Erythroblast (primary cell): ENCODE measurements at regions not wholly inside any gene's neighbourhood (a gene's known extent, or its start where the extent isn't known, plus 50 kb on each side); places are given as distances from the start of the nearest gene placed in this dataset.

Experiments used
- DNase-seq, 2 experiments: peaks; one replicate each; lab custom pipeline; 2025; lab: John Stamatoyannopoulos, UW
- GATA1 ChIP-seq: IDR thresholded peaks from 2 replicates; pipeline ENCODE4 v1.6.1; 2011; ENCODE audit warnings: low read depth, mild to moderate bottlenecking, control low read depth, low read length, moderate library complexity
- POLR2A ChIP-seq: IDR thresholded peaks from 2 replicates; pipeline ENCODE4 v1.6.1; 2011; ENCODE audit warnings: mild to moderate bottlenecking, low read length

DNA sequence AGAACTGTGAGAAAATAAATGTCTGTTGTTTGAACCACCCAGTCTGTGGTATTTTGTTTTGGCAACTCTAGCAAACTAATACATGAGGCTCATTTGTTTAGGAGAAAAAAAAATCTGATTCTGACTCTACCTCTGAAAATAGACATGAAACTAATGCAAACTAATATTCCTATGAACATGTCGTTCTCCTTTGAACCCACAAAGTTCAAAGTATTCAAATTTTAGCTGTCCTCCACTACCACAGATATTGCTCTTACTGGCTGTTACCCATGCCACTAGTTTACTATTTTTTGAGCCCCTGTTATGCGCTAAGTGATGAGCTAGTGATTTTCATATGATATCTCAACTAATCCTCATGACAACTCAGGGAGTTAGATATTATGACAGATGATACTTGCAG lies 58.8 kb upstream of the ZNF804B start:
- DNase-seq, result no peak
- TF ChIP-seq POLR2A, result no peak
- TF ChIP-seq GATA1, result no peak

DNA sequence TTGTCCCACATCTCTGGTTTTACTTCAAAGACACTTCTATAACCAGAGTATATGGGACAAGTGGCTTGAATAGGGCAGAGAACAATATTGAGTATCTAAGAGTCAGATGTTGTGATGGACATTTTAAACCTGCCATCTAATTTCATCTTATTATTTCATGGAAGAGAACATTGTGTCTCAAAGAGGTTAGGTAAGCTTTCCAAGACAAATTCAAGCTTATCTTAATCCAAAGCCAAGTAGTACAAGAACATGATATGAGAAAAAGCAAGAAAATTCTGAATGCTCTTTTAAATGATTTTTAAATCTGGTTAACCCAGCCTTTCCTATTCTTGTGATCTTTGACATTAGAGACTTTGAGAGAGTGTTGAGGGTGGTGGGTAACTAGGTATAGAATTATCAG lies 65.3 kb upstream of the ZNF804B start:
- DNase-seq, result no peak
- TF ChIP-seq POLR2A (no peak), GATA1 (no peak)

DNA sequence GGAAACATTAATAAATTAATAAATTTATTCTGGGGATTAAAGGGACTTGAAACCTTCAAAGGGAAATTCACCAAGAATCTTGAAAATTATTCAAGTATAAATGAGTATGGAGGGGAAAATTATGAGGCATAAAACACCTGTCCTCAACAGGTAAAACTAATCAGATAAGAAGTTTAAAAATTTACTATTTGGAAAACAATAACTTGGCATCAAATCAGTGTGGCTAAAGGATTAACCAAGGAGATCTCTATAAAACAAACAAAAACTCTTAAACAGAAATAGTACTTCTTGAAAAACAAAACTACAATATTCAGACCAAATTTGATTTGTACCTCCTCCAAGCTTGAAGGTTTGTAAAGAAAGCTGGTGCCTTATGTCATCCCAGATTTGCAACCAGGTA lies 66.4 kb upstream of the ZNF804B start:
- no peak for DNase-seq
- TF ChIP-seq GATA1 (no peak), POLR2A (no peak)

DNA sequence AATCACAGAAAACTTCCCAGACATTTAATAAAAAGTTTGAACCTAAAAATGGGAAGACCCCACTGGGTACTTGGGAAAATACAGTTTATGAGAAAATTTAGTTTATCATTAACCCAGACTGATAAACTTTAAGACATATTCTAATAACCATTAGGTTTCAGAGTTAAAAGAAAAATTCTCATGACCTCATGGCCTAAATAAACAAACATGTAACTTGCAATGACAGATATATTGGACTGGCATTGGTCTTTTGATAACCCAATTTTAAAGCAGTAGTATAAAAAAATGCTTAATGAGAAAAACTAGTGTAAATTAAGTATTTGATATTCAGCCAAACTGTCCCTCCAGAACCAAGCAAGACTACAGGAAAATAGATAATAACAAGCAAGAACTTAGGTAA lies 67.0 kb upstream of the ZNF804B start:
- DNase-seq, result no peak
- TF ChIP-seq POLR2A, result no peak
- no peak for TF ChIP-seq GATA1

DNA sequence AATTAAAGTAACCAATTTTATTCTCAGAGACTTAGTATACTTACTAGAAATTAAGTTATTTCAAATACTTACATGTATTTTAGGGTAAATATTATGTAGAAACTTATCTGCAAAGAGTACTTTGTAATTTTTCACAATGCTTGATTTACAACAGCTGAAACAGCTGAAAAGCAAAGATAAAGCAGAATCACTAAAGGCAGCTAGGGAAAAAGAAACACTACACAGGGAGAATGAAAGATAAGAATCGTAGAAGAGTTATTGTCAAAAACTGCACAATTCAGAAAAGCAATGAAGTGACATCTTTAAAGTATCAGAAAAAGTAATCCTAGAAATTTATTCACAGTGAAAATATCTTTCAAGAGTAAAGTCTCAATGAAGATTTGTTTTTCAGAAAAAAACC lies 69.7 kb upstream of the ZNF804B start:
- TF ChIP-seq GATA1 (no peak), POLR2A (no peak)
- DNase-seq, result peak in 1 of 2 experiments; percentile 10

DNA sequence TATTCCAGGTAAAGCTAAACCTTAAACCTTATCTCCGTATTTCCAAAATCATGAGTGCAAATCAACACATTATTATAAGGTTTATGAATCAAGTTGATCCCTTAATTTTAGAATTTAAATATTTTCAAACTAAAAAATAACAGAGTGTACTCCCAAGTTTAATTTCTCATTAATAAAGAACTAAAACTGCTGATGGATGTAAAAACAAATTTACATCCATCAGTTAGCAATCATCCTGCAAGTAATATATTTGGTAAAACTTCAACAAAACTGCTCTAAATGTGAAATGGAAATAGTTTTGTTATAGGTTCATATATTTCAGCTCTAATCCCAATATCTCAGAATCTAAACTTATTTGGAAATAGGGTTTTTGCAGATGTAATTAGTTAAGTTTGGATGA lies 71.3 kb upstream of the ZNF804B start:
- no peak for DNase-seq

DNA sequence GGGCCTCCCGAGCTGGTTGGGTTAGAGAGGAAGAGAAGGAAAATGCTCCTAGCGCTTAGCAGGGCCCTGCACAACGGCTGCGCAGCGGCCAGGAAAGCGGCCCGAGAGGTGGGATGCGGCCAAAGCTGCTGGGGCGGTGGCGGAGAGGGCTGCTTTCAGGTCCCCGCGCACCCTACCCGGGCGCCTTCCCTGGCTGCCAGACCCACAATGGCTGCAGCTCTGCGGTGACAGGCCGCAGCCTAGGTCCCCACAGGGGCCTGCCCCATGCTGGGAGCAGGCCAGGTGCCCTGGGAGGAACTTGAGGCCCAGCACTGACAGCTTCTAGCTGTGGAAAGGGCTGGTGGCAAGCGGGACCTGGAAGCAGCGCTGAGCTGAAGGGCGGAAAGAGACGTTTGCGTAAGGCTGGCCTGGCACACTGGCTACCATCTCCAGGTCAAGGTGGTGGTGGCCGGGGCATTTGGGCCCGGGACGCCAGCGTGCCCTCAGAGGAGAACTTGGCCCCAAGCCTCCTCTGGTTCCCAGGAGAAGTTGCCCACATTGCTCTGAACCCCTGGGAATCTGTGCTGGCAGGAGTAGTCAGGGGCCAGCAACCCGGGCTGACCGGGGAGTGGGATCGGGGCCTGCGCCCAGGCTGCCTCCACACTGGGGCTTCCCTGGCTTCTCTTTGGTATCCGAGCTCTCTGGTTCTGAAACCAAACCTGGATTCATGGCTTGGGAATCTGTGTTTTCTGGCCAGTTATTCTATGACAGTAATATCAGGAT lies 72.9 kb upstream of the ZNF804B start:
- TF ChIP-seq POLR2A (no peak), GATA1 (no peak)

More for the DNA sequence above, 71.3 kb upstream of the ZNF804B start:
- TF ChIP-seq GATA1 (no peak), POLR2A (no peak)

DNA sequence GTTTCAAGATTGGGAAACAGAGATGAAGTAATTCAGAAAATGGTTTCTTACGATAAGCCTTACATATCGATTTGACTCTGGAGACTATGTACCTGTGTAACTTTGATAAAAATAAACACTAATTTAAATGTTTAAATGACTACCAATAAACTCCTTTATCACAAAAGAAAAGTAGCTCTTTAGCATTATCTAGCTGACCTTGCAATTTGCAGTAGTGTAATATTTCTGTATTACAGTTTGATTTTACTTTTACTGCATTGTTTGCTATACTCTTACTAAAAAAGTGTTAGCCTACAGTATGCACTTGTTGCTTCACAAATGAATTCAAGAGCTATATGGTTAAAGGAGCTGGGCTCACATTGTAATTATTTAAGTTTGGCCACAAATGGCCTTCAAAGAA lies 77.8 kb upstream of the ZNF804B start:
- TF ChIP-seq GATA1 (no peak), POLR2A (no peak)
- no peak for DNase-seq

More for the DNA sequence above, 72.9 kb upstream of the ZNF804B start:
- no peak for DNase-seq

DNA sequence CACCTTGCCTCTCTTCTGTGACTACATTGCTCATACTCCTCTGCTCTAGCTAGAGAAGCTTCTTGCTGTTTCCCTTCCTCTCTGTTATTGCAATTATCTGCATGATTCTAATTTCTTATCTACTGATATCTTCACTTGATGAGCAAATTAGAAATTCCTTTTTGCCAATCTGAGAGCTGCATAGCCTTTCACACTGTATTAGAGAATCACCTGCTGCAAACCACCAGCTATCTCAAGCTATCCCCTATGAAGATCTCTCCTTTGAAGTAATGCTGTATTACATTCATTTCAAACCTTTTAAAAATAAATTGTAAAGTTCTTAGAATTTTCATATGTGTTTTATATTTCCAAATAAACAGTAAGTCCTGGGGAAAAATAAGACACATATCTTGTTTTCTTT lies 89.0 kb upstream of the ZNF804B start:
- TF ChIP-seq POLR2A (no peak), GATA1 (no peak)
- DNase-seq, result no peak

DNA sequence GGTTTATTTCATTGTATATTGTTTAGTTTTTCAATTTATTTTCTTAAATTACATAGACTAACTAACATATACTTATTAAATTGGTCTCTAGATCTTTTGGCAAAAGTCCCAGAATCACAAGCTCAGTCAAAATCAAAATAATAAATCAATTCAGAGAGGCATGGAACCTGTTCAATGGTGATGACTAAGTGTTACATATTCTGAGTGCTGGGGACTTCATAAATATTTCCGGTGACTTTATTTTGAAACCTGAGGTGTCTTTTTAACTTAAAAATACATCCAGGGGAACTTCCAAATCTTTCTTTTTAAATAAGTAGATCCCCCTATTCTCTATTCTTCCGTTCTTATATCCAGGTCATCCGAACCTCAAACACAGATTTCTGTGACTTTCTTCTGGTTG lies 89.6 kb upstream of the ZNF804B start:
- no peak for DNase-seq
- TF ChIP-seq POLR2A (no peak), GATA1 (no peak)

DNA sequence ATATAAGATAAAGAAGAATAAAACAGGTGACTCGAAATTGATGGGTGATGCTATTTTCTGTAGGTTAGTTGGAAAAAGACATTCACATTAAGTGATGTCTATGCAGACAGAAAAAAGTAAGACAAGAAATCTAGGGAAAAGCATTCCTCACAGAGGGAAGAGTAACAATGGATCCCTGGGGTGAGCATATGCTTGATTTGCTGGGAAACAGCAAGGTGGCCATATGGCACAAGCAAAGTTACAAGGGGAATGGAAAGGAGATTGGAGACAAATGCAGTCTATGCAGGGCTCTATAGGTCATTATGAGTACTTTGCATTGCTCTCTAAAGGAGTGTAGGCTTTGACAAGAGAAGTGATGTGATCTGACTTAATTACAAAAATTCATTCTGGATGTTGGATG lies 90.9 kb upstream of the ZNF804B start:
- no peak for DNase-seq
- no peak for TF ChIP-seq POLR2A
- TF ChIP-seq GATA1, result no peak

DNA sequence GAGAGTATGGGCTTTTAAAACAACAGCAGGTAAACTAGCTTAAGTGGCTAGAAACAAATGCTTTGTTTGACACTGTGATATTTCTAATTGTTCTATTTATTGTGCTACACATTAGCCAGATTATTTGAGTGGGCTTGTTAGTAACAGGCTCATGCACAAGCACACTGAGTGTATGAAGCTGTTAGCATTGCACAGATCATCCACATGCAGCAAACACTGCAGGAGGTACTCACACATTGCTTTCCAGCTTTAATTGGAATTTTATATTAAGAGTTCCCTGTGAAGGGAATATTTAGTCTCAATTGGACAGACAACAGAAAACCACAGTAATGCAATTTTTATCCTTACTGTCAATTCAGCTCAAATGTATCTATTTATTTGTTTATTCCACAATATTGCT lies 92.9 kb upstream of the ZNF804B start:
- TF ChIP-seq GATA1 (no peak), POLR2A (no peak)
- DNase-seq, result no peak

DNA sequence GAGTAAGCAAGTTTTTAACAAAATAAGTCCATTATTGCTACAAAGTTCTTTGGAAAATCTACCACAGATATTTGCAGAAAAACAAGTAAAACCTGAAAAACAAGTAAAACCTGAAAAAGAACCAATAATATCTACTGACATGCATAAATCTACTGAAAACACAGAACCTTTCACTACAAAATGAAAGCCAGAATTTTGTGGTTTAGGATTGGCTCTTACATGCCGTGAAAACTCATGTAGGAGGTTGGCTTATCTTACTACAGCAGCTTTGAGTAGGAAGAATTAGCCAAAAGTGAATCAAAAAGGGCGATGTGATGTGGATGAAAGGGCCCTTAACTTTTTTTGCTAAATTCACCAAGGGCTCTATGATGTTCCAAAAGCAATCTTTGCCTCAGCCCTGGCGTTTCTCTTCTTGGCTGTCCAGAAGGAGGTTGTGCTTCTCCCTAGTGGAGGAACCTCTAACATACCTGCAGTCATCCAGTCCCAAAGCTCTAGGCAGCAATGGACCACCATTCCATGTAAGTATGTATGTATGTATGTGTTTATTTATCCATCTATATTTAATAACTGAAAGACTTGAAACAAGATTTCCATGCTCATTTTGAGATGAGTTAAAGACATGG lies 93.5 kb upstream of the ZNF804B start:
- no peak for DNase-seq
- no peak for TF ChIP-seq GATA1
- no peak for TF ChIP-seq POLR2A

DNA sequence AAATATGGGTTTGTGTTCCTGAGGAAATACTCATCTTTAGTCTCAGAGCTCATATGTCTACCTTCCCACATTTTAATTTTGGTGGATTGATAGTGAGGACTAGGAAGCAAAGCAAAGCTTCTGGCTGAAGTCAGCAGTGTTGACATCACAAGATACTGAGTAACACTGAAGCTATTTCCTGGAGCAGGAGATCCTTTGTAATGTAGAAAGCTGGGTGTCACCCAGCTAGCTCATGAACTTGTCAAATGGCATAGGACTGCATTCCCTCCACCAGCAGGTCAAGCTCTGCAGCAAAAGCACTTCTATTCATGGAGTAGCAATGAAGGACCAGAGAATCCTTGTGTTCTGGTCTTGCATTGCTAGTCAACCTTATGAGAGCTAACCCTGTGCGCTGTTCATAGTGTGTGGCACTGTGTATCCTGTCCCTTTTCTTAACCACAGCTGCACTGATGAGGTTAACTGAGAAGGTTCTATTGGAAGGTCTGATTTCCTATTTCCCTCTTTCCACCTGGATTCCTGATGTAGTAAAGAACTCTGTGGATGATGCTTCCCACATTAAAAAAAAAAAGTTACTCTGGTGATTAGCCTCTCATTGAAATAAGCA lies 94.8 kb upstream of the ZNF804B start:
- no peak for TF ChIP-seq POLR2A
- no peak for TF ChIP-seq GATA1
- no peak for DNase-seq
